ENCODE measurements at regions not wholly inside any gene's neighbourhood (a gene's known extent, or its start where the extent isn't known, plus 50 kb on each side); places are given as distances from the start of the nearest gene placed in this dataset.

DNA sequence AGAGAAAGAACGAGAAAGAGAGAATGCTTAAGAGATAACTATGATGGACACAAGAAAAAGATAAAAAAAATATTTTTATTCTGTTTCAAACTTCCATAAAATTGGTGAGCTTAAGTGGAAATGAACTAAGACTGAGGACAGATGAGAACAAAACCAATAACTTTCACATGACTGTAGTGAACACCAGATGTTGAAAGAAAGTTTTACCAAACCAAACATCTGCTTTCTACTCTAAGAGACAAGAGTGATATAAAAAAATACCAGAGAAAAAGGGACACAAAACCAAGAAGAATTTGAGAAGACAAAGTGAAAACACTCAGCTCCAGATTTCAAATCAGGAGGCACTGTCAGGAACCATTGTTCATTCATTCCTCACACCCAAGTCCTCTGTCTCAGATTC, 147.9 kb downstream of the IMPG2 start:
- H3K27ac Mint-ChIP-seq = no peak overlapping the region

DNA sequence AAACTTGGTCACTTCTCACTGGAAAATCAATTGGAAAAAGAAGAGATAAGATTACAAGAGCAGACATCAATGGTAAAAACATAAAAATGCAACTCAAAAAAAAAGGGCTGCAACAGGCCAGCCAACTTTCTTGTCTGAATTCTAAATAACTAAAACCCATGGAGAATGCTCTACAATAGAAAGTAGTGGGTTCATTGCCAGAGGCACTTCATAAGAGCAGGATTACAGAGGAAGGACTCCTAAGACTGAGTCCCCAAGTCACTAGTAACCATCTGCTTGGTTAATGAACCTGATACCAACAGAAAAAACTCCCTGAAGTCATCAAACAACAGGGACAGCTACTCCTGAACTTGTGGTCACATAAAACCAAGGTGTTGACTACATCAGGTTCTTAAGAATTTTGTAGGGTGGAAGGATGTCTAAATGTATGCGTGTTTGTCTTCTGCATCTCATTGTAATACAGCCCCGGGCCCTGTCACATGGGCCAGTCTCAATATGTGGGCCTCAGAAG, 148.6 kb downstream of the IMPG2 start:
- no peak overlapping the region for H3K27ac Mint-ChIP-seq
- no peaks in the 10 kb centered on the region for H3K36me3 Mint-ChIP-seq (ENCODE audit: insufficient read depth)
- H3K4me1 Mint-ChIP-seq (ENCODE audit: low read depth in 2 of 2) = no peaks in the 10 kb centered on the region
- no peak overlapping the region for H3K4me3 Mint-ChIP-seq
- ATAC-seq (replicated peaks) (no peak), DNase-seq (no peak)
- no peaks in the 10 kb centered on the region for H3K9me3 Mint-ChIP-seq
- peaks cover 0 to 24% of the 10 kb centered on the region in 2 donors for H3K27me3 Mint-ChIP-seq

More for the DNA sequence above, 147.9 kb downstream of the IMPG2 start:
- Mint-ChIP-seq H3K36me3 (ENCODE audit: insufficient read depth) (no peaks in the 10 kb centered on the region), H3K9me3 (no peaks in the 10 kb centered on the region), H3K4me1 (ENCODE audit: low read depth in 2 of 2) (no peaks in the 10 kb centered on the region), H3K4me3 (no peak overlapping the region), H3K27me3 (peaks cover 0 to 24% of the 10 kb centered on the region in 2 donors)
- ATAC-seq (replicated peaks) (no peak), DNase-seq (no peak)

DNA sequence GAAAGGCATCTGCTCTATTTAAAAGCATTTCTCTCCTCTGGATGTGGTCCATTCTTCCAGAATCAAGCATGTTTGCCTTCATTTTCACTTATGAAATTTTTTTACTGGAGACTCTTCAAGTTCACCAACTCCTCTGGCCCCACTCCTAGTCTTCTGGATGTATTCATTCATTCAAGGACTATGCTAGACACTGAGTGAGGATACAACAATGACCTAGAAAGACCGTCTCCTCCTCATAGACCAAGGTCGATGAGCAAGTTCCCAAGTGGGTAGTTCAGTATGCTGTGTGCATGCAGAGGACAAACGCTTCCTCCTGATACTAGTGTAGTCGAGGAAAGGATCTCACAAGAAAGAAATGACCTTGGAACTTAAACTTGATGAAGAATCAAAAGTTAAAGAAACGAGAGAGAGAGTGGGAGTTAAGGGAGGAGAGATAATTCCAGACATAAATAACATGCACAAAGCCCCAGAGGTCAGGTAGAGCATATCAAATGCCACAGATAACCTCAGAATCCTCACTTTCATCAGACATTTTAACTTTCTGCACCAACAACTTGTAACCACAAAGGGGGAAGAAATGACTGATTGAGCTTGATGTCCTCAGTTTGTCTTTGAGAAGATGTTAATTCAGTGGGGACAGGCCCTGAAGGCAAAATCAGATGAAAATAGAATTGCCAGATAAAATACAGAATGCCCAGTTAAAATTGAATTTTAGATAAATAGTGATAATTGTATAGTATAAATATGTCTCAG, 149.4 kb downstream of the IMPG2 start:
- H3K27ac Mint-ChIP-seq = no peak overlapping the region
- no peaks in the 10 kb centered on the region for H3K9me3 Mint-ChIP-seq
- ATAC-seq (replicated peaks) (no peak), DNase-seq (no peak)
- H3K4me3 Mint-ChIP-seq = no peak overlapping the region
- H3K27me3 Mint-ChIP-seq = peaks cover 0 to 24% of the 10 kb centered on the region in 2 donors
- H3K4me1 Mint-ChIP-seq (ENCODE audit: low read depth in 2 of 2) = no peaks in the 10 kb centered on the region
- no peaks in the 10 kb centered on the region for H3K36me3 Mint-ChIP-seq (ENCODE audit: insufficient read depth)

DNA sequence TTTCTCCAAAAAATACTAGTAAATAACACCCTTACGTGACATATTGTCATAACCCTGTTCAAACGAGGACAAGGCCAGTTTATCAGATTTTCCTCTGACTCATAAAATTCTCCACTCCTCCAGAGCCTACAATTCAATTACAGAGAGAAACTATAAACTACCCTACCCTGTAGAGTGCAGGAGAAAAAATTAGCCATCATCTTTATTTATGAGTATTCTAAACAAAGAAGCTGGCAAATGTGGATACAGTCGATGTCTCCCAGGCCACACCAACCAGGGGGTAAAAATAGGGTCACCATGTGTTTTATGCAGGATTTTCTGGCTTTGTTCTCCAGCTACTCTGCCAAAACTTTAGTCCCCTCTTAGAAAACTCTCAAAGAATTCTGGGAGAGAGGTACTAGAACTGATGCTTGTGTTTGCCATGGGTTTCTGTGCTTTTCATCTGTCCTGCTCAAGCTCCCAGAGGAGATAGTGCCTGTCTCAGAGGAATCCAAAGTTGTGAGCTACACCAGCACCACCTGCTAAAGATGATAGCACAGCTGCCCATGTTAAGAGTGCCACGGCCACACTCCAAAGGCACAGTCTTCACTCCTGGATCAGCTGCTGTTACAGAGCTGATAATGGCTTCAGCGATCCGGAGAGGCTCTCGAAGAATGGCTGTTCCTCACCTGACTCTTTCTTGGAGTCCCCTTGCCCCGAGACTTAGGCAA, 150.2 kb downstream of the IMPG2 start:
- no peak overlapping the region for H3K4me3 Mint-ChIP-seq
- H3K27ac Mint-ChIP-seq = no peak overlapping the region
- no peaks in the 10 kb centered on the region for H3K9me3 Mint-ChIP-seq
- ATAC-seq (replicated peaks) = no peak
- H3K27me3 Mint-ChIP-seq = peaks cover 0 to 24% of the 10 kb centered on the region in 2 donors
- no peaks in the 10 kb centered on the region for H3K4me1 Mint-ChIP-seq (ENCODE audit: low read depth in 2 of 2)
- H3K36me3 Mint-ChIP-seq (ENCODE audit: insufficient read depth) = no peaks in the 10 kb centered on the region
- DNase-seq = no peak

DNA sequence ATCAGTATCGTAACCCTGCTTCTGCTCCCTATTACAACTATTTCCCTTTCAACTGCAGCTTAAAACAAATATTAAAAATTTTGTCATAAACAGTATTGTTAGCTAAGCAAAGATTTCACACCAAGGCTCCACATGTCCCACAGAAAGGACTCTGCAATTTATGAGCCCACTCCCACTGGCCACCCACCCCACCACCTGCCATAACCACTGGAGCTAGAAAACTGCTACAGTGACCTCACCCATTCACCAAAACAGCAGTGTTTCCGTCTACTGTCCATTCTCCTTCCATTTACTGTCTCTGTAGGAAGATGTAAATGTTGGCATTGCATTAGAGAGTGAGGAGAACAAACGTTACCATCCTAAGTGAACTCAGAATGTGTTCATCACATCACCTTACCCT, 150.9 kb downstream of the IMPG2 start:
- no peak overlapping the region for H3K27ac Mint-ChIP-seq
- no peaks in the 10 kb centered on the region for H3K36me3 Mint-ChIP-seq (ENCODE audit: insufficient read depth)

DNA sequence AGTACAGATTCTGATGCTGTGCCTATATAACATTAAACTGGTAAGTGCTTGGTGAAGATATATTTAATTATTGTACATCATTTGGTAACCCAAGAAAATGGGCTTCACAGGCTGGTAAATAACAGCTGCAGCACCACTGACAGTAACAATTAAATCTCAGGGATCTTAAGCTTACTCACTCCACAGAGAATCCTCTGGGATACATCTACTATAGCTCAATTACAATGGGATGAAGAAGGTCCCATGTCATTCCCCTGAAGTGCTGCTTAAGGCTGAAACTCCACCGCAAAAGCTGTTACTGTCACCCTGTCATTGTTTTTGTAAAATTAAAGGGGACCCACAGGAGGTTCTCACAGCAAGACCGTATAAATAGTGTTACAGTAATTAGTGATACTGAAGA, 153.0 kb downstream of the IMPG2 start:
- Mint-ChIP-seq H3K27ac (no peak overlapping the region), H3K4me3 (no peak overlapping the region), H3K27me3 (peaks cover 13 to 30% of the 10 kb centered on the region in 2 donors), H3K4me1 (ENCODE audit: low read depth in 2 of 2) (no peaks in the 10 kb centered on the region), H3K36me3 (ENCODE audit: insufficient read depth) (no peaks in the 10 kb centered on the region), H3K9me3 (no peaks in the 10 kb centered on the region)
- ATAC-seq (replicated peaks) = no peak
- DNase-seq = no peak

More for the DNA sequence above, 150.9 kb downstream of the IMPG2 start:
- ATAC-seq (replicated peaks) (no peak), DNase-seq (no peak)
- H3K9me3 Mint-ChIP-seq = no peaks in the 10 kb centered on the region
- H3K4me3 Mint-ChIP-seq = no peak overlapping the region
- H3K4me1 Mint-ChIP-seq (ENCODE audit: low read depth in 2 of 2) = no peaks in the 10 kb centered on the region
- H3K27me3 Mint-ChIP-seq = peaks cover 0 to 24% of the 10 kb centered on the region in 2 donors

DNA sequence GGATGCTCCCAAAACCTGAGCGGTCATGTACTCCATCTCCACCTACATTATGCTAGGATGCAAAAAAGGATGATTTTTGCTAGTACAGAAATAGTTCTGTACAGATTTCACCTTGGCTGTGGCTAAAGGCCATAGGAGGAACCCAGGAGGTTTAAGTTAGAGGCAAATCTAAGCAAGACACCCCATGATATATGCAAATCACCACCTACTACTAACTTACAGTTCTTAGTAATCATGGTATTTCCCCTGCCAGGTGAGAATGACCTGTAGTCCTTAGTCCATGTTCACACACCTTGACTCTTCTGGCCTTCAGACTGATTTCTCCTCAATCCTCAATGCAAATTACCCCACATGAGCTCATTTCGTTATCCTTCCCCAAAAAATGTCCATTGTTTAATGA, 154.2 kb downstream of the IMPG2 start:
- no peaks in the 10 kb centered on the region for H3K9me3 Mint-ChIP-seq

DNA sequence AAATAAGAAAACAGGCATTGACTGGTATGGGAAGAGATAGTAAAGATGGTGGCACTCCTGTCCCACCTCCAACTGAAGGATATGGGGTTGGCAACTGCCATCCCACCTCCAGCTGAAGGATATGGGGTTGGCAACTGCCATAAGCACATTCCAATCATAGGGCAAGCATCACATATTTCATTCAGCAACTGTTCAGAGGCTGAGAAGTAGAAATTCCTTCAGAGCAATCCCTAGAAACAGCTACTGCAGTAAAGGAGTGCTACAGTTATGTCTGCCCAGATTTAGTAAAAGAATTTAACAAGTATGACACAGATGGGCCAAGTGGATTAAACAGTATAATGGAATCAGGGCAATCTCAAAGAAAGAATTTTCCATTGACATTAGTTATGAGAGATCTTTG, 156.8 kb downstream of the IMPG2 start:
- no peak for DNase-seq
- H3K4me3 Mint-ChIP-seq = no peak overlapping the region
- no peak for ATAC-seq (replicated peaks)
- no peaks in the 10 kb centered on the region for H3K9me3 Mint-ChIP-seq
- H3K27me3 Mint-ChIP-seq = peaks cover 23 to 31% of the 10 kb centered on the region in 2 donors
- no peaks in the 10 kb centered on the region for H3K4me1 Mint-ChIP-seq (ENCODE audit: low read depth in 2 of 2)
- H3K27ac Mint-ChIP-seq = no peak overlapping the region
- no peaks in the 10 kb centered on the region for H3K36me3 Mint-ChIP-seq (ENCODE audit: insufficient read depth)

More for the DNA sequence above, 154.2 kb downstream of the IMPG2 start:
- no peak for DNase-seq
- Mint-ChIP-seq H3K4me3 (no peak overlapping the region), H3K36me3 (ENCODE audit: insufficient read depth) (no peaks in the 10 kb centered on the region), H3K4me1 (ENCODE audit: low read depth in 2 of 2) (no peaks in the 10 kb centered on the region), H3K27me3 (peaks cover 24 to 32% of the 10 kb centered on the region in 2 donors), H3K27ac (no peak overlapping the region)
- ATAC-seq (replicated peaks) = no peak

DNA sequence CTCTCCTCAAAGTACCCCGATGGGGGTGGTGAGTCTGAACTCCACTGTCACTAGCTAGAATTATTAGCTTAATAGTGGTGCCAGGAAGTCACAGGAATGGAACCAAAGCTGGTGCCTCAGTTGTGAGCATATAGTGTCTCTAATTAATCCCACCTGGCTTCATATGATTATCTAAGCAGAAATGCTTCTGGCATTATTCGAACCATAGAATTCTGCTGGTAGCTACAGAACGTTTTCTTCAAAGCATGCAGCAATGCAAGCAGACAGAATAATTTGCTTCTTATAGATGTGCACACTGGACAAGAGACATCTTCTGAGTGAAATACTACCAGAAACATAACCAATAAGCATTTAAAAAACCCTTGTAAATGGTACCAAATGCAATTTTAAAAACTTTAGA, 160.9 kb downstream of the IMPG2 start:
- H3K4me3 Mint-ChIP-seq = no peak overlapping the region
- no peak overlapping the region for H3K27ac Mint-ChIP-seq
- H3K27me3 Mint-ChIP-seq = peaks cover 45 to 55% of the 10 kb centered on the region in 2 donors
- no peaks in the 10 kb centered on the region for H3K9me3 Mint-ChIP-seq
- H3K36me3 Mint-ChIP-seq (ENCODE audit: insufficient read depth) = no peaks in the 10 kb centered on the region
- no peak for DNase-seq
- no peaks in the 10 kb centered on the region for H3K4me1 Mint-ChIP-seq (ENCODE audit: low read depth in 2 of 2)
- no peak for ATAC-seq (replicated peaks)

DNA sequence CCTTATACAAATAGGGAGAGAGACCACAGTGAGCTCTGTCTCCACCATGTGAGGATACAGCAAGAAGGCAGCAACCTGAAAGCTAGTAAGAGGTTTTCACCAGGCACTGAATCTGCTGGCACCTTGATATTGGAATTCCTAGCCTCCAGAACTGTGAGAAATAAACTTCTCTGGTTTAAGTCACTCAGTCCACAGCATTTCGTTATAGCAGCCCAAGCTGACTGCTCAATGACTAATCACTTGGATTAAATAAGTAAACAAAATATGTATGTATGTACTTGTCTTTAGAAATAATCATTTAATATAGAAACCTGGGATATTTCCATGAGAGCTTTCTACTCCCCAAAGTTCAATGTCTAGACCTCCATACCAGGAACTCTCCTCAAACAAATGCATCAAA, 162.0 kb downstream of the IMPG2 start:
- H3K4me1 Mint-ChIP-seq (ENCODE audit: low read depth in 2 of 2) = no peaks in the 10 kb centered on the region
- no peak for DNase-seq
- peaks cover 50 to 63% of the 10 kb centered on the region in 2 donors for H3K27me3 Mint-ChIP-seq
- no peak overlapping the region for H3K27ac Mint-ChIP-seq
- H3K4me3 Mint-ChIP-seq = no peak overlapping the region
- H3K9me3 Mint-ChIP-seq = no peaks in the 10 kb centered on the region
- H3K36me3 Mint-ChIP-seq (ENCODE audit: insufficient read depth) = no peaks in the 10 kb centered on the region
- no peak for ATAC-seq (replicated peaks)

DNA sequence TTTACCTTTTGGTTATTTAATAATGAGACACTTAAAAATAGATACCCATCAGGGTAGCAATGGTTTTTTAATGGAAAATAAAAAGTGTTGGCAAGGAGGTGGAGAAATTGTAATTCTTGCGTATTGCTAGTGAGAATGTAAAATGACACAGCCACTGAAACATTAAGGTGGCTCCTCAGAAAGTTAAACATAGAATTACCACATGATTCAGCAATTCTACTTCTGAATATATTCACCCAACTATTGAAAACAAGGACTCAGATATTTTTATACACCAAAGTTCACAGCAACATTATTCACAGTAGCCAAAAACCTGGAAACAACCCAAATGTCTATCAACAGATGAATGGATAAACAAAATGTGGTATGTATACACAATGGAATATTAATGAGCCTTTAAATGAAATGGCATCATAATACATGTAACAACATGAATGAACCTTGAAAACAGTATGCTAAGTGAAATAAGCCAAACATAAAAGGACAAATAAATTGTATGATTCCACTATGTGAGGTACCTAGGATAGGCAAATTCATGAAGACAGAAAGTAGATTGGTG, 163.5 kb downstream of the IMPG2 start:
- Mint-ChIP-seq H3K27me3 (peaks cover 47 to 59% of the 10 kb centered on the region in 2 donors), H3K27ac (no peak overlapping the region), H3K4me1 (ENCODE audit: low read depth in 2 of 2) (no peaks in the 10 kb centered on the region), H3K4me3 (no peak overlapping the region), H3K9me3 (no peaks in the 10 kb centered on the region), H3K36me3 (ENCODE audit: insufficient read depth) (peaks cover 3% of the 10 kb centered on the region)
- ATAC-seq (replicated peaks) (no peak), DNase-seq (no peak)

DNA sequence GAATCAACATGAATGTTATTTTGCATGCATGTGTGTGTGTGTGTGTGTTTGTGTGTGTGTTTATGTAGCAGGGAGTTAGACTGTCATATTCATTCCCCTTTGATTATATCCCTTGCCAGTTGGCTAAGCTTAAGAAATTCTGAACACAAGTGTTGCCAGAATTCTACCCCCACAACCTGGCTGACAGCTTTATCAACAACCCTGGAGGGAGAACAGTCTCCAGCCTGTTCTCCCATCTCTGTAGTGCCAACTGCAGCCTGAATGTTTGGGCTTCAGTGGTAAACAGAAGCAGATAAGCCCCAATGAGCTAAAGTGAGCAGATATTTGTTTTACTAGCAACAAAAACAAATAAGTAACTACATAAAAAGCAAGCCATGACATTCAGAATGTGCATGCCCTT, 162.6 kb upstream of the ABI3BP start:
- H3K9me3 Mint-ChIP-seq = no peaks in the 10 kb centered on the region
- ATAC-seq (replicated peaks) = no peak
- no peak for DNase-seq
- no peaks in the 10 kb centered on the region for H3K4me1 Mint-ChIP-seq (ENCODE audit: low read depth in 2 of 2)
- H3K27me3 Mint-ChIP-seq = peaks cover 47 to 54% of the 10 kb centered on the region in 2 donors
- H3K4me3 Mint-ChIP-seq = no peak overlapping the region
- H3K36me3 Mint-ChIP-seq (ENCODE audit: insufficient read depth) = peaks cover 3% of the 10 kb centered on the region
- H3K27ac Mint-ChIP-seq = no peak overlapping the region

DNA sequence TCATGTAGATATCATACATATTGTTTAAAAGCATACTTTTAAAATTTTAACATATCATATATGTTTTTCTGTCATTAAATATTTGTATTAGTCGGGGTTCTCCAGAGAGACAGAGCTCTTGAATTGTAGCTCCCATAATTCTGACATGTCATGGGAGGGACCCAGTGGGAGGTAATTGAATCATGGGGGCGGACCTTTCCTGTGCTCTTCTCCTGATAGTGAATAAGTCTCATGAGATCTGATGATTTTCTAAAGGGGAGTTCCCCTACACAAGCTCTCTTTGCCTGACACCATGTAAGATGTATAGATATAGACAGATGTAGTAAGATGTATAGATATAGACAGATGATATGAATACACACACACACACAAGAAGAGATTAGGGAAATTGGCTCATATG, 161.2 kb upstream of the ABI3BP start:
- Mint-ChIP-seq H3K4me1 (ENCODE audit: low read depth in 2 of 2) (no peaks in the 10 kb centered on the region), H3K27me3 (peaks cover 53 to 58% of the 10 kb centered on the region in 2 donors), H3K36me3 (ENCODE audit: insufficient read depth) (peaks cover 3% of the 10 kb centered on the region), H3K4me3 (no peak overlapping the region), H3K9me3 (no peaks in the 10 kb centered on the region), H3K27ac (no peak overlapping the region)
- ATAC-seq (replicated peaks) (no peak), DNase-seq (no peak)

Data from effector memory CD8-positive, alpha-beta T cell (primary cell).